ENCODE measurements at regions not wholly inside any gene's neighbourhood (a gene's known extent, or its start where the extent isn't known, plus 50 kb on each side); places are given as distances from the start of the nearest gene placed in this dataset.

GRCh38 chr9:92232190-92232589 lies 61.3 kb downstream of the IARS1 start:
- ChIA-PET CTCF (no interaction called here), POLR2A (no interaction called here)
- intact Hi-C loops (cut with micrococcal nuclease; ENCODE audit: unreplicated experiment) = no loop called here
- ATAC-seq (no peak), DNase-seq (ENCODE audit: low read depth, low spot score) (no peak)
- in situ Hi-C loops (cut with HindIII; ENCODE audit: low pct_unique_long_range_greater_than_20kb, low sequenced_read_pairs) = no loop called here
- no peak for TF ChIP-seq SIN3A (IDR thresholded peaks at IDR 0.05; ENCODE audit: borderline replicate concordance, insufficient read depth, low read depth, low read length)
- TF ChIP-seq POLR2AphosphoS5 (IDR thresholded peaks at IDR 0.05; ENCODE audit: low read depth, low read length) = no peak
- TF ChIP-seq TCF7L2 (IDR thresholded peaks at IDR 0.05; ENCODE audit: low read depth, low read length) = no peak
- no peak for TF ChIP-seq CTCF (IDR thresholded peaks at IDR 0.05)
- TF ChIP-seq REST (IDR thresholded peaks at IDR 0.05; ENCODE audit: insufficient read depth in 1 of 2, low read depth in 2 of 2, low read length in 1 of 2) = no peak
- Histone ChIP-seq H3K27me3 (ENCODE audit: control insufficient read depth, insufficient read depth, low read length) (no peaks in the 10 kb centered on the region), H3K9me3 (ENCODE audit: control insufficient read depth, insufficient read depth, low read depth, low read length) (no peaks in the 10 kb centered on the region), H3K27ac (ENCODE audit: low read length) (no peak overlapping the region), H3K4me1 (ENCODE audit: control insufficient read depth, insufficient read depth, low read length) (no peaks in the 10 kb centered on the region), H3K4me3 (ENCODE audit: low read depth in 2 of 2, low read length in 2 of 2) (no peak overlapping the region), H3K36me3 (ENCODE audit: control insufficient read depth, insufficient read depth, low read length) (peaks cover 6% of the 10 kb centered on the region)
- BruUV-seq (replicated peaks) = no TSS peak

GRCh38 chr9:92228628-92229027 lies 64.9 kb downstream of the IARS1 start:
- POLR2A ChIA-PET = interaction anchor here (0.6 kb wide), 1 partner anchor 46 kb away, joined by 4 read pairs; no protein-coding TSS in a partner anchor

More at GRCh38 chr9:92228628-92229027, 64.9 kb downstream of the IARS1 start:
- ATAC-seq (no peak), DNase-seq (ENCODE audit: low read depth, low spot score) (no peak)
- Histone ChIP-seq H3K27ac (ENCODE audit: low read length) (no peak overlapping the region), H3K9me3 (ENCODE audit: control insufficient read depth, insufficient read depth, low read depth, low read length) (no peaks in the 10 kb centered on the region), H3K4me1 (ENCODE audit: control insufficient read depth, insufficient read depth, low read length) (no peaks in the 10 kb centered on the region), H3K4me3 (ENCODE audit: low read depth in 2 of 2, low read length in 2 of 2) (no peak overlapping the region), H3K36me3 (ENCODE audit: control insufficient read depth, insufficient read depth, low read length) (peaks cover 9% of the 10 kb centered on the region), H3K27me3 (ENCODE audit: control insufficient read depth, insufficient read depth, low read length) (no peaks in the 10 kb centered on the region)
- no TSS peak for BruUV-seq (replicated peaks)
- no peak for TF ChIP-seq TCF7L2 (IDR thresholded peaks at IDR 0.05; ENCODE audit: low read depth, low read length)
- no peak for TF ChIP-seq CTCF (IDR thresholded peaks at IDR 0.05)
- TF ChIP-seq REST (IDR thresholded peaks at IDR 0.05; ENCODE audit: insufficient read depth in 1 of 2, low read depth in 2 of 2, low read length in 1 of 2) = no peak
- in situ Hi-C loops (cut with HindIII; ENCODE audit: low pct_unique_long_range_greater_than_20kb, low sequenced_read_pairs) = no loop called here
- CTCF ChIA-PET = no interaction called here
- intact Hi-C loops (cut with micrococcal nuclease; ENCODE audit: unreplicated experiment) = no loop called here
